H9 (cell line): ENCODE measurements at regions not wholly inside any gene's neighbourhood (a gene's known extent, or its start where the extent isn't known, plus 50 kb on each side); places are given as distances from the start of the nearest gene placed in this dataset.
A peak's percentile ranks its signal among the peaks of the same experiment; 100 is the strongest.

Experiments used
- DNase-seq: peaks from one replicate; pipeline ENCODE4 v3.0.0-alpha.2; 2017
- H2AFZ ChIP-seq: one replicate; pipeline ENCODE4 v1.6.1; 2013; ENCODE audit warnings: mild to moderate bottlenecking, low read length, control low read depth, moderate library complexity
- H2AK5ac ChIP-seq: 2 replicates; pipeline ENCODE4 v1.6.1; 2013; ENCODE audit warnings: low read length, control low read depth, mixed read lengths; ENCODE audit not compliant: insufficient read length
- H2BK120ac ChIP-seq: one replicate; pipeline ENCODE4 v1.6.1; 2013; ENCODE audit warnings: low read depth, mild to moderate bottlenecking, low read length, control low read depth, inconsistent platforms; ENCODE audit not compliant: poor library complexity, severe bottlenecking
- H2BK12ac ChIP-seq: 2 replicates; pipeline ENCODE4 v1.6.1; 2013; ENCODE audit warnings: low read length, control low read depth, mixed read lengths, low read depth; ENCODE audit not compliant: insufficient read length
- H2BK15ac ChIP-seq: 2 replicates; pipeline ENCODE4 v1.6.1; 2013; ENCODE audit warnings: low read depth, low read length, control low read depth
- H2BK20ac ChIP-seq: one replicate; pipeline ENCODE4 v1.6.1; 2013; ENCODE audit warnings: low read depth, mild to moderate bottlenecking, low read length, control low read depth, inconsistent platforms; ENCODE audit not compliant: poor library complexity, severe bottlenecking
- H2BK5ac ChIP-seq: 2 replicates; pipeline ENCODE4 v1.6.1; 2013; ENCODE audit warnings: low read length, control low read depth, mixed read lengths; ENCODE audit not compliant: insufficient read length
- H3K14ac ChIP-seq: 2 replicates; pipeline ENCODE4 v1.6.1; 2013; ENCODE audit warnings: low read length, control low read depth; ENCODE audit not compliant: insufficient read depth
- H3K18ac ChIP-seq: 2 replicates; pipeline ENCODE4 v1.6.1; 2013; ENCODE audit warnings: low read depth, mild to moderate bottlenecking, mixed read lengths, low read length, control low read depth; ENCODE audit not compliant: insufficient read length
- H3K23ac ChIP-seq: 2 replicates; pipeline ENCODE4 v1.6.1; 2013; ENCODE audit warnings: low read length, control low read depth, mixed read lengths, low read depth; ENCODE audit not compliant: insufficient read length
- H3K23me2 ChIP-seq: 2 replicates; pipeline ENCODE4 v1.6.1; 2013; ENCODE audit warnings: low read depth, mild to moderate bottlenecking, mixed read lengths, low read length, control low read depth; ENCODE audit not compliant: insufficient read length, poor library complexity, severe bottlenecking
- H3K27ac ChIP-seq: 2 replicates; pipeline ENCODE4 v1.5.1; 2013; ENCODE audit warnings: low read length, control low read depth, mixed read lengths, low read depth; ENCODE audit not compliant: insufficient read length
- H3K27me3 ChIP-seq: 2 replicates; pipeline ENCODE4 v1.6.1; 2013; ENCODE audit warnings: low read length, control low read depth, inconsistent platforms; ENCODE audit not compliant: insufficient read depth
- H3K4ac ChIP-seq: 2 replicates; pipeline ENCODE4 v1.6.1; 2013; ENCODE audit warnings: low read depth, mild to moderate bottlenecking, control low read depth, inconsistent platforms, low read length, moderate library complexity
- H3K4me1 ChIP-seq: 2 replicates; pipeline ENCODE4 v1.6.1; 2013; ENCODE audit warnings: low read length, control low read depth, inconsistent platforms; ENCODE audit not compliant: insufficient read depth
- H3K4me2 ChIP-seq: 2 replicates; pipeline ENCODE4 v1.6.1; 2013; ENCODE audit warnings: low read length, control low read depth, mixed read lengths; ENCODE audit not compliant: insufficient read length, insufficient read depth
- H3K56ac ChIP-seq: 2 replicates; pipeline ENCODE4 v1.6.1; 2013; ENCODE audit warnings: low read depth, mild to moderate bottlenecking, mixed read lengths, low read length, control low read depth; ENCODE audit not compliant: insufficient read length
- H3K79me1 ChIP-seq: 2 replicates; pipeline ENCODE4 v1.6.1; 2013; ENCODE audit warnings: low read depth, mild to moderate bottlenecking, moderate library complexity, low read length, control low read depth, inconsistent platforms; ENCODE audit not compliant: insufficient read depth, poor library complexity, severe bottlenecking
- H3K79me2 ChIP-seq: 2 replicates; pipeline ENCODE4 v1.6.1; 2013; ENCODE audit warnings: low read length, control low read depth, inconsistent platforms; ENCODE audit not compliant: insufficient read depth
- H3K9ac ChIP-seq: 2 replicates; pipeline ENCODE4 v1.6.1; 2013; ENCODE audit warnings: low read length, control low read depth, mixed read lengths; ENCODE audit not compliant: insufficient read length; ENCODE audit errors: extremely low read depth
- H3K9me3 ChIP-seq: one replicate; pipeline ENCODE4 v1.6.1; 2013; ENCODE audit warnings: low read depth, low read length, inconsistent platforms; ENCODE audit not compliant: control insufficient read depth
- H3T11ph ChIP-seq: one replicate; pipeline ENCODE4 v1.6.1; 2013; ENCODE audit warnings: mild to moderate bottlenecking, low read length, control low read depth, inconsistent platforms
- H4K20me1 ChIP-seq: one replicate; pipeline ENCODE4 v1.6.1; 2013; ENCODE audit not compliant: control insufficient read depth, insufficient read length, insufficient read depth
- H4K5ac ChIP-seq: 2 replicates; pipeline ENCODE4 v1.6.1; 2013; ENCODE audit warnings: low read depth, mild to moderate bottlenecking, mixed read lengths, low read length, control low read depth; ENCODE audit not compliant: insufficient read length
- H4K8ac ChIP-seq: replicated peaks from 2 replicates; pipeline ENCODE4 v1.6.1; 2013; ENCODE audit warnings: low read length, control low read depth, mixed read lengths, low read depth; ENCODE audit not compliant: insufficient read length
- H4K91ac ChIP-seq: 2 replicates; pipeline ENCODE4 v1.6.1; 2013; ENCODE audit warnings: low read depth, mild to moderate bottlenecking, moderate library complexity, mixed read lengths, low read length, control low read depth; ENCODE audit not compliant: insufficient read length
- H3K27ac Mint-ChIP-seq, 3 experiments: 2 replicates in 2 of 3; 3 replicates in 1 of 3; pipeline ENCODE4 v1.8.0; 2020 to 2021; ENCODE audit warnings: mixed read lengths in 3 of 3, mild to moderate bottlenecking in 1 of 3, moderate library complexity in 1 of 3
- H3K27me3 Mint-ChIP-seq: 2 replicates; pipeline ENCODE4 v1.8.0; 2021; ENCODE audit warnings: low read depth, mild to moderate bottlenecking, moderate library complexity, mixed read lengths
- H3K36me3 Mint-ChIP-seq, 3 experiments: 2 replicates in 2 of 3; 3 replicates in 1 of 3; pipeline ENCODE4 v1.8.0; 2020 to 2021; ENCODE audit warnings: low read depth in 3 of 3, mixed read lengths in 3 of 3; ENCODE audit not compliant: insufficient read depth in 1 of 3
- H3K4me1 Mint-ChIP-seq, 2 experiments: 2 replicates each; pipeline ENCODE4 v1.8.0; 2020; ENCODE audit warnings: mixed read lengths in 2 of 2
- H3K4me3 Mint-ChIP-seq, 2 experiments: 2 replicates in 1 of 2; 3 replicates in 1 of 2; pipeline ENCODE4 v1.8.0; 2020 to 2021; ENCODE audit warnings: mild to moderate bottlenecking in 2 of 2, mixed read lengths in 2 of 2, moderate library complexity in 1 of 2
- H3K9me3 Mint-ChIP-seq, 2 experiments: 2 replicates in 1 of 2; 3 replicates in 1 of 2; pipeline ENCODE4 v1.8.0; 2020; ENCODE audit warnings: mild to moderate bottlenecking in 2 of 2, mixed read lengths in 2 of 2, moderate library complexity in 1 of 2
- CTCF ChIP-seq: fragments of 200-600 bp; sonication (generic); conservative IDR thresholded peaks from 3 replicates; pipeline ENCODE4 v1.8.0; 2021; ENCODE audit warnings: antibody characterized with exemption, mild to moderate bottlenecking
- WGBS: extraction: QIAGEN DNeasy Blood & Tissue Kit; methylation state at CpG from one replicate; pipeline ENCODE4 v1.1.7; 2013; ENCODE audit warnings: missing lambda C conversion rate, low lambda C conversion rate, mixed read lengths; ENCODE audit not compliant: insufficient read length; ENCODE audit errors: extremely low coverage; 5-methylcytosine and 5-hydroxymethylcytosine counted together

GRCh38 chr20:11686195-11686594, 231.5 kb upstream of the BTBD3 start:
- no peak overlapping the region for H2BK5ac ChIP-seq
- H3K4me1 Mint-ChIP-seq = peaks cover 8 to 17% of the 10 kb centered on the region in 2 experiments
- H3K36me3 Mint-ChIP-seq = no peaks in the 10 kb centered on the region
- H2BK12ac ChIP-seq = no peak overlapping the region
- H3K27ac Mint-ChIP-seq = no peak overlapping the region; a peak in 1 of 7 replicates
- no peak overlapping the region for H2AFZ ChIP-seq
- H2BK120ac ChIP-seq = no peak overlapping the region
- no peaks in the 10 kb centered on the region for H3K79me2 ChIP-seq
- H4K91ac ChIP-seq = no peak overlapping the region
- H3T11ph ChIP-seq = no peak overlapping the region
- DNase-seq = no peak
- H3K18ac ChIP-seq = no peak overlapping the region
- H3K4ac ChIP-seq = no peak overlapping the region
- no peak overlapping the region for H3K14ac ChIP-seq
- no peak overlapping the region for H2BK20ac ChIP-seq
- WGBS = no CpG with 5 or more reads among the region's 4 CpGs
- H3K27me3 ChIP-seq = peaks cover 5% of the 10 kb centered on the region; the same call in 1 of the 2 replicates
- no peak overlapping the region for H4K5ac ChIP-seq
- H3K27me3 Mint-ChIP-seq = peaks cover 20% of the 10 kb centered on the region
- no peak for TF ChIP-seq CTCF
- H3K27ac ChIP-seq = no peak overlapping the region
- H2BK15ac ChIP-seq = no peak overlapping the region
- H3K79me1 ChIP-seq = no peaks in the 10 kb centered on the region
- no peak overlapping the region for H3K9ac ChIP-seq
- H3K23me2 ChIP-seq = peaks cover 5% of the 10 kb centered on the region
- no peak overlapping the region for H3K23ac ChIP-seq
- no peak overlapping the region for H2AK5ac ChIP-seq
- H3K56ac ChIP-seq = no peak overlapping the region
- H3K4me1 ChIP-seq = 0 out of 2 replicates have a peak, but pooled peaks cover 2% of the 10 kb centered on the region
- no peaks in the 10 kb centered on the region for H4K20me1 ChIP-seq
- no peak overlapping the region for H4K8ac ChIP-seq
- H3K4me3 Mint-ChIP-seq = peak overlapping the region; percentile 54 to 63; a peak in 2 of 5 replicates
- H3K9me3 Mint-ChIP-seq = no peaks in the 10 kb centered on the region
- H3K4me2 ChIP-seq = peak overlapping the region; percentile 58
- H3K9me3 ChIP-seq = no peaks in the 10 kb centered on the region
